Panc1 (cell line): ENCODE measurements at regions not wholly inside any gene's neighbourhood (a gene's known extent, or its start where the extent isn't known, plus 50 kb on each side); places are given as distances from the start of the nearest gene placed in this dataset.

Experiments
- ATAC-seq: fragments of 200-7000 bp; cut with Tn5 transposase; 2 replicates; pipeline ENCODE4 v1.9.1; 2020; ENCODE audit warnings: mild to moderate bottlenecking, moderate library complexity
- BruUV-seq: library from RNA; stranded (reverse); fragments of 400-500 nt; replicated peaks from 2 replicates; lab custom pipeline; 2021; lab: Mats Ljungman, UMichigan
- CTCF ChIA-PET: fragments of 300-600 bp; sonication (Branson Sonifier 250); formaldehyde crosslinking; loops from one replicate; lab custom pipeline; 2022; ENCODE audit warnings: antibody characterized with exemption; lab: Charles Lee
- POLR2A ChIA-PET: fragments of 300-600 bp; sonication (Branson Sonifier 250); formaldehyde crosslinking; loops from one replicate; lab custom pipeline; 2022; ENCODE audit warnings: antibody characterized with exemption; lab: Charles Lee
- DNase-seq: peaks from one replicate; pipeline ENCODE4 v3.0.0-alpha.2; 2010; ENCODE audit warnings: low read depth, low spot score
- H3K27ac ChIP-seq: 2 replicates; pipeline ENCODE4 v1.5.1; 2011; ENCODE audit warnings: mild to moderate bottlenecking, low read length, inconsistent platforms
- H3K27me3 ChIP-seq: fragments of 200-500 bp; sonication (Bioruptor generic); 2 replicates; pipeline ENCODE4 v1.6.0; 2014; ENCODE audit warnings: low read length, inconsistent platforms; ENCODE audit not compliant: control insufficient read depth, insufficient read depth
- H3K36me3 ChIP-seq: fragments of 200-500 bp; sonication (Bioruptor generic); 2 replicates; pipeline ENCODE4 v1.5.1; 2014; ENCODE audit warnings: inconsistent platforms, mild to moderate bottlenecking, low read length, moderate library complexity; ENCODE audit not compliant: control insufficient read depth, insufficient read depth
- H3K4me1 ChIP-seq: 2 replicates; pipeline ENCODE4 v1.5.1; 2011; ENCODE audit warnings: inconsistent platforms, mild to moderate bottlenecking, low read length, moderate library complexity; ENCODE audit not compliant: control insufficient read depth, insufficient read depth
- H3K4me3 ChIP-seq, 2 experiments: 2 replicates each; pipeline ENCODE4 v1.5.1; 2011 to 2012; ENCODE audit warnings: low read depth in 2 of 2, low read length in 2 of 2, mild to moderate bottlenecking in 2 of 2, inconsistent platforms in 1 of 2, moderate library complexity in 1 of 2
- H3K9me3 ChIP-seq: fragments of 200-500 bp; sonication (Bioruptor generic); 2 replicates; pipeline ENCODE4 v1.5.1; 2014; ENCODE audit warnings: low read depth, mild to moderate bottlenecking, inconsistent platforms, low read length, moderate library complexity; ENCODE audit not compliant: control insufficient read depth, insufficient read depth
- POLR2AphosphoS5 ChIP-seq: IDR thresholded peaks from 2 replicates; pipeline ENCODE4 v1.6.1; 2012; ENCODE audit warnings: mild to moderate bottlenecking, low read depth, low read length, moderate library complexity
- REST ChIP-seq, 2 experiments: IDR thresholded peaks; 2 replicates each; pipeline ENCODE4 v1.6.1; 2011 to 2012; ENCODE audit warnings: low read depth in 2 of 2, control low read depth in 1 of 2, low read length in 1 of 2, mild to moderate bottlenecking in 1 of 2, moderate library complexity in 1 of 2; ENCODE audit not compliant: insufficient read depth in 1 of 2
- SIN3A ChIP-seq: IDR thresholded peaks from 2 replicates; pipeline ENCODE4 v1.6.1; 2012; ENCODE audit warnings: low read depth, mild to moderate bottlenecking, low read length, moderate library complexity, borderline replicate concordance; ENCODE audit not compliant: insufficient read depth
- TCF7L2 ChIP-seq: IDR thresholded peaks from 2 replicates; pipeline ENCODE4 v1.6.1; 2011; ENCODE audit warnings: mild to moderate bottlenecking, low read depth, low read length, inconsistent platforms
- in situ Hi-C: cut with HindIII; loops from 2 replicates; pipeline ENCODE4 v1.10.0; 2016; ENCODE audit warnings: low sequenced_read_pairs, low pct_unique_long_range_greater_than_20kb
- intact Hi-C: fragments of 100-400 bp; cut with micrococcal nuclease; formaldehyde crosslinking; loops from one replicate; pipeline ENCODE4 v1.10.0; 2022; ENCODE audit not compliant: unreplicated experiment
- TF ChIP-seq, protein P1 (sequence below): fragments of 450-650 bp; IDR thresholded peaks from 2 replicates; pipeline ENCODE4 v1.5.1; 2017; ENCODE audit warnings: mild to moderate bottlenecking

DNA sequence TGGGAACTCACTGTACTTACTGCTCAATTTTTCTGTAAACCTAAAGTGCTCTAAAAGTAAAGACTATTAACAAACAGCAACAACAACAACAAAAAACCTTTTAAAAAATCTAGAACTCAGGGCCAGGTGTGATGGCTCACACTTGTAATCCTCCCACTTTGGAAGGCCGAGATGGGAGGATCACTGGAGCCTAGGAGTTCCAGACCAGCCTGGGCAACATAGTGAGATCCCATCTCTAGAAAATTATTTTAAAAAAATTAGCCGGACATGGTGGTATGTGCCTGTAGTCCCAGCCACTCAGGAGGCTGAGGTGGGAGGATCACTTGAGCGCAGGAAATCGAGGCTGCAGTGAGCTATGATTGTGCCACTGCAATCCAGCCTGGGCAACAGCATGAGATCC is 161.8 kb downstream of the NUP210 start:
- Histone ChIP-seq H3K9me3 (no peaks in the 10 kb centered on the region), H3K27ac (no peak overlapping the region), H3K4me1 (no peaks in the 10 kb centered on the region; the same call in 1 of the 2 replicates), H3K27me3 (no peaks in the 10 kb centered on the region), H3K36me3 (no peaks in the 10 kb centered on the region), H3K4me3 (no peak overlapping the region)
- POLR2A ChIA-PET, result no interaction called here
- DNase-seq (no peak), ATAC-seq (no peak)
- in situ Hi-C loops, result no loop called here
- CTCF ChIA-PET, result no interaction called here
- intact Hi-C loops, result no loop called here
- TF ChIP-seq TCF7L2 (no peak), POLR2AphosphoS5 (no peak), SIN3A (no peak), REST (IDR thresholded peaks at IDR 0.05; ENCODE audit: insufficient read depth in 1 of 2, low read depth in 2 of 2, low read length in 1 of 2) (no peak)
- TF ChIP-seq, protein P1, sequence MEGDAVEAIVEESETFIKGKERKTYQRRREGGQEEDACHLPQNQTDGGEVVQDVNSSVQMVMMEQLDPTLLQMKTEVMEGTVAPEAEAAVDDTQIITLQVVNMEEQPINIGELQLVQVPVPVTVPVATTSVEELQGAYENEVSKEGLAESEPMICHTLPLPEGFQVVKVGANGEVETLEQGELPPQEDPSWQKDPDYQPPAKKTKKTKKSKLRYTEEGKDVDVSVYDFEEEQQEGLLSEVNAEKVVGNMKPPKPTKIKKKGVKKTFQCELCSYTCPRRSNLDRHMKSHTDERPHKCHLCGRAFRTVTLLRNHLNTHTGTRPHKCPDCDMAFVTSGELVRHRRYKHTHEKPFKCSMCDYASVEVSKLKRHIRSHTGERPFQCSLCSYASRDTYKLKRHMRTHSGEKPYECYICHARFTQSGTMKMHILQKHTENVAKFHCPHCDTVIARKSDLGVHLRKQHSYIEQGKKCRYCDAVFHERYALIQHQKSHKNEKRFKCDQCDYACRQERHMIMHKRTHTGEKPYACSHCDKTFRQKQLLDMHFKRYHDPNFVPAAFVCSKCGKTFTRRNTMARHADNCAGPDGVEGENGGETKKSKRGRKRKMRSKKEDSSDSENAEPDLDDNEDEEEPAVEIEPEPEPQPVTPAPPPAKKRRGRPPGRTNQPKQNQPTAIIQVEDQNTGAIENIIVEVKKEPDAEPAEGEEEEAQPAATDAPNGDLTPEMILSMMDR, result no peak
- no TSS peak for BruUV-seq

- Histone ChIP-seq H3K27ac (no peak overlapping the region), H3K36me3 (no peaks in the 10 kb centered on the region), H3K4me3 (no peak overlapping the region), H3K4me1 (no peaks in the 10 kb centered on the region; the same call in 1 of the 2 replicates), H3K27me3 (no peaks in the 10 kb centered on the region), H3K9me3 (no peaks in the 10 kb centered on the region)
- BruUV-seq, result no TSS peak
- no peak for ATAC-seq
- POLR2A ChIA-PET, result no interaction called here
- CTCF ChIA-PET, result interaction anchor here (0.6 kb wide), 1 partner anchor 66 kb away, joined by 3 read pairs; no protein-coding TSS in a partner anchor
- no peak for DNase-seq
- in situ Hi-C loops (no loop called here), intact Hi-C loops (no loop called here)
- TF ChIP-seq REST (IDR thresholded peaks at IDR 0.05; ENCODE audit: insufficient read depth in 1 of 2, low read depth in 2 of 2, low read length in 1 of 2) (no peak), TCF7L2 (no peak), SIN3A (no peak), POLR2AphosphoS5 (no peak)
- TF ChIP-seq, protein P1, result no peak
These were observed 162.5 kb downstream of the NUP210 start for GRCh38 chr3:13257666-13258065.
